HG03520 (cell line): ENCODE measurements at regions not wholly inside any gene's neighbourhood (a gene's known extent, or its start where the extent isn't known, plus 50 kb on each side); places are given as distances from the start of the nearest gene placed in this dataset.
"Not testable (repeated sequence)": the region's sequence is repeated elsewhere in the genome, so short reads cannot be mapped to it uniquely, and the experiment has no call there.

Source experiments
- ATAC-seq: cut with Tn5 transposase; IDR thresholded peaks from one replicate; pipeline ENCODE4 v1.9.1; 2021; ENCODE audit warnings: mild to moderate bottlenecking, moderate library complexity; ENCODE audit not compliant: unreplicated experiment

- ATAC-seq: no peak
Observed at GRCh38 chr11:19418221-19418620, 177.5 kb upstream of the E2F8 start.

GRCh38 chr11:19412070-19412469, 171.3 kb upstream of the E2F8 start:
- not testable (repeated sequence) for ATAC-seq

- no peak for ATAC-seq
Observed at GRCh38 chr11:19410032-19410431, 169.3 kb upstream of the E2F8 start.

- no peak for ATAC-seq
Observed at GRCh38 chr11:19409307-19409706, 168.6 kb upstream of the E2F8 start.

GRCh38 chr11:19407677-19408270, 167.0 kb upstream of the E2F8 start:
- no peak for ATAC-seq

- no peak for ATAC-seq
Observed at GRCh38 chr11:19405966-19406365, 165.2 kb upstream of the E2F8 start.

GRCh38 chr11:19404787-19405186, 164.0 kb upstream of the E2F8 start:
- no peak for ATAC-seq

- ATAC-seq: no peak
Observed at GRCh38 chr11:19403196-19403895, 162.6 kb upstream of the E2F8 start.

GRCh38 chr11:19400296-19400695, 159.6 kb upstream of the E2F8 start:
- no peak for ATAC-seq

GRCh38 chr11:19398772-19399527, 158.2 kb upstream of the E2F8 start:
- no peak for ATAC-seq

GRCh38 chr11:19398273-19398672, 157.5 kb upstream of the E2F8 start:
- no peak for ATAC-seq

- ATAC-seq: no peak
Observed at GRCh38 chr11:19395050-19395449, 154.3 kb upstream of the E2F8 start.

- ATAC-seq: no peak
Observed at GRCh38 chr11:19394525-19395016, 153.8 kb upstream of the E2F8 start.

GRCh38 chr11:19393941-19394340, 153.2 kb upstream of the E2F8 start:
- no peak for ATAC-seq

- no peak for ATAC-seq
Observed at GRCh38 chr11:19392847-19393518, 152.2 kb upstream of the E2F8 start.

- no peak for ATAC-seq
Observed at GRCh38 chr11:19392321-19392720, 151.6 kb upstream of the E2F8 start.

- ATAC-seq: no peak
Observed at GRCh38 chr11:19391652-19392051, 150.9 kb upstream of the E2F8 start.

- no peak for ATAC-seq
Observed at GRCh38 chr11:19391026-19391425, 150.3 kb upstream of the E2F8 start.

- ATAC-seq: no peak
Observed at GRCh38 chr11:19389787-19390303, 149.1 kb upstream of the E2F8 start.

GRCh38 chr11:19382131-19382611, 141.4 kb upstream of the E2F8 start:
- ATAC-seq: no peak

GRCh38 chr11:19380375-19380774, 139.6 kb upstream of the E2F8 start:
- ATAC-seq: no peak
